Mesothelial cell of epicardium (in vitro differentiated cells): ENCODE measurements at regions not wholly inside any gene's neighbourhood (a gene's known extent, or its start where the extent isn't known, plus 50 kb on each side); places are given as distances from the start of the nearest gene placed in this dataset.
A peak's percentile ranks its signal among the peaks of the same experiment; 100 is the strongest.

Experiments used
- DNase-seq, 2 experiments: peaks; one replicate each; pipeline ENCODE4 v3.0.0; 2021; ENCODE audit warnings: low spot score in 2 of 2; ENCODE audit not compliant: unreplicated experiment in 2 of 2
- H3K27ac Mint-ChIP-seq: 2 replicates; pipeline ENCODE4 v1.8.0; 2021; ENCODE audit warnings: mixed read lengths
- H3K27me3 Mint-ChIP-seq: 2 replicates; pipeline ENCODE4 v1.8.0; 2021; ENCODE audit warnings: low read depth, mixed read lengths
- H3K36me3 Mint-ChIP-seq: 2 replicates; pipeline ENCODE4 v1.8.0; 2021; ENCODE audit warnings: mixed read lengths
- H3K4me1 Mint-ChIP-seq: 2 replicates; pipeline ENCODE4 v1.8.0; 2021; ENCODE audit warnings: mixed read lengths
- H3K4me3 Mint-ChIP-seq: 2 replicates; pipeline ENCODE4 v1.8.0; 2021; ENCODE audit warnings: mild to moderate bottlenecking, moderate library complexity, mixed read lengths
- H3K9me3 Mint-ChIP-seq: 2 replicates; pipeline ENCODE4 v1.8.0; 2021; ENCODE audit warnings: mixed read lengths
- CTCF ChIP-seq: fragments of 200-600 bp; sonication (generic); IDR thresholded peaks from one replicate; pipeline ENCODE4 v1.5.0; 2021; ENCODE audit warnings: antibody characterized with exemption; ENCODE audit not compliant: unreplicated experiment

- DNase-seq, result no peak
- H3K27me3 Mint-ChIP-seq, result peaks cover 9% of the 10 kb centered on the region
- no peak overlapping the region for H3K27ac Mint-ChIP-seq
Measured at GRCh38 chr10:44856696-44857095, 54.4 kb upstream of the TMEM72 start.

GRCh38 chr10:44857363-44858016 is 53.6 kb upstream of the TMEM72 start:
- peaks cover 7% of the 10 kb centered on the region for H3K4me1 Mint-ChIP-seq
- H3K4me3 Mint-ChIP-seq, result no peak overlapping the region
- H3K27me3 Mint-ChIP-seq, result peaks cover 9% of the 10 kb centered on the region
- TF ChIP-seq CTCF, result peak; percentile 91
- H3K9me3 Mint-ChIP-seq, result no peaks in the 10 kb centered on the region
- H3K27ac Mint-ChIP-seq, result no peak overlapping the region
- H3K36me3 Mint-ChIP-seq, result no peaks in the 10 kb centered on the region
- DNase-seq, result peak in 1 of 2 experiments; percentile 77

More at GRCh38 chr10:44856696-44857095, 54.4 kb upstream of the TMEM72 start:
- H3K4me1 Mint-ChIP-seq, result peaks cover 3% of the 10 kb centered on the region
- H3K36me3 Mint-ChIP-seq, result no peaks in the 10 kb centered on the region
- TF ChIP-seq CTCF, result no peak
- H3K4me3 Mint-ChIP-seq, result no peak overlapping the region
- H3K9me3 Mint-ChIP-seq, result no peaks in the 10 kb centered on the region

DNA sequence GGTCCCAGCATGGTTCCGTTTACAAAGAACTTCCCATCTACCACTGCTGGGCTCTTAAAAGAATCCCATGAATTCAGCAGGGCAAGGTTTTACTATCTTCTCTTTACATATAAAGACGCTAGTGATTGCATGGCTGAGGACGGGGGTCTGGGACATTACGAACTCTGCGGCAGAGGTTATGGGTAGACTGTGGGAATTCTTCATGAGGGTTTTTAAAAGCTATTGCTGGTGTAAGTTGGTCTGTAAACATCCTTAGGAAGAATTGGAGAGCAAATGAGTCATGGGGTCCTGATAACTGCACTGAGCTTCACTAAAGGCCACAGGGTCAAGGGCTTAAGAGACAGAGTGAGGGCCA is 53.1 kb upstream of the TMEM72 start:
- Mint-ChIP-seq H3K4me3 (no peak overlapping the region), H3K9me3 (no peaks in the 10 kb centered on the region), H3K36me3 (no peaks in the 10 kb centered on the region), H3K4me1 (peaks cover 10% of the 10 kb centered on the region), H3K27ac (no peak overlapping the region), H3K27me3 (peaks cover 9% of the 10 kb centered on the region)
- DNase-seq, result no peak
- TF ChIP-seq CTCF, result no peak

DNA sequence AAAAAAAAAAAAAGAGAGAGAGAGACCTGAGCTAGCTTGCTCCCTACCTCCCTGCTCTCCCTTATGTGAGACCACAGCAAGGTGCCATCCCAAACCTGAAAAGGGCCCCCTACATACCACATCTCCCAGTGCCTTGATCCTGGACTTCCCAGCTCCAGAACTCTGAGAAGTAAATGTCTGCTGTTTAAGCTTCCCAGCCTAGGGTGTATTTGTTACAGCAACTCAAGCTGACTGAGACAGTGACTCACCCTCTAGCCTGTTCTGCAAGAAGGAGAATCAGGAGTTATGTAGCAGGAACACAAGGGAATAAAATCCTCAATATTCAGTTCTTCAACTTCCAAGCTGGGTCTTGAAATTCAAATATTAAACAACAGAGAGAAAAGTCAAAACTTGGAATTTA is 52.1 kb upstream of the TMEM72 start:
- no peak overlapping the region for H3K27ac Mint-ChIP-seq

DNA sequence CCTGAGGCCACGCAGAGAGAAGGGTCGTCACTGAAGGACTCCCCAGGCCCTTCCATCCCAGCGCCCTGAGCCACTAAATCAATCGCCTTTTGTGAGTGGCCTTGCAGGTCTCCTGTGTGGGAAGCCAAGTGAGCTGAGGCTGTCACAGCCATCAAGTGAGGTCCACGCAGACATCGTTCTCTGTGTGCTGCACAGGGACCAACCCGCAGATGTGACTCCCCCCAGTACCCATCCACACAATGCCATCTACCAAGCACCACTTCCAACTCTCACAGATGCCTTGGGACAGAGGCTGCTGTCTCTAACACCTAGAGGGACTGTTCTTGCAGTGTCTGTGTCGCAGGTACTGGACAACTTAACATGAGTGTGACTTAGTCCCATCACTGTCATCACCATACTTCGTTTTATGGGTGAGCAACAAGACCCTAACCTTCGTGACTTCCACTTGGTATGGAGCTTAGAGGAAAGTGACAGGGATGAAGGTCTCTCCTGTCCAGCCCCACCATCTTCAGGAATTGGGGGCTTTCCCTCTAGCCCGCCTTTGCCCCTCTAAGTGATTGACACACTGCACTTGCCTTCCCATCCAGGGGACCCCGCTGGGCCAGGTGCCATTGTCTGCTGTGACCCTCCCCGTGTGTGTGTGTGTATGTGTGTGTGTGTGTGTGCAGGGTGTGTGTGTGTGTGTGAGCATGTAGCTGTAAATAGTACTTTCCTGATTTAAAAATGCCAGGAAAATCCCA is 51.4 kb upstream of the TMEM72 start:
- DNase-seq, result no peak
- H3K27me3 Mint-ChIP-seq, result peaks cover 5% of the 10 kb centered on the region
- no peaks in the 10 kb centered on the region for H3K36me3 Mint-ChIP-seq
- no peak overlapping the region for H3K4me3 Mint-ChIP-seq
- no peaks in the 10 kb centered on the region for H3K9me3 Mint-ChIP-seq
- peaks cover 23% of the 10 kb centered on the region for H3K4me1 Mint-ChIP-seq
- H3K27ac Mint-ChIP-seq, result no peak overlapping the region
- no peak for TF ChIP-seq CTCF

More for the DNA sequence above, 52.1 kb upstream of the TMEM72 start:
- no peak for TF ChIP-seq CTCF
- Mint-ChIP-seq H3K27me3 (peaks cover 10% of the 10 kb centered on the region), H3K4me3 (no peak overlapping the region), H3K4me1 (peaks cover 18% of the 10 kb centered on the region), H3K36me3 (no peaks in the 10 kb centered on the region), H3K9me3 (no peaks in the 10 kb centered on the region)
- no peak for DNase-seq
